ENCODE measurements at regions not wholly inside any gene's neighbourhood (a gene's known extent, or its start where the extent isn't known, plus 50 kb on each side); places are given as distances from the start of the nearest gene placed in this dataset.

DNA sequence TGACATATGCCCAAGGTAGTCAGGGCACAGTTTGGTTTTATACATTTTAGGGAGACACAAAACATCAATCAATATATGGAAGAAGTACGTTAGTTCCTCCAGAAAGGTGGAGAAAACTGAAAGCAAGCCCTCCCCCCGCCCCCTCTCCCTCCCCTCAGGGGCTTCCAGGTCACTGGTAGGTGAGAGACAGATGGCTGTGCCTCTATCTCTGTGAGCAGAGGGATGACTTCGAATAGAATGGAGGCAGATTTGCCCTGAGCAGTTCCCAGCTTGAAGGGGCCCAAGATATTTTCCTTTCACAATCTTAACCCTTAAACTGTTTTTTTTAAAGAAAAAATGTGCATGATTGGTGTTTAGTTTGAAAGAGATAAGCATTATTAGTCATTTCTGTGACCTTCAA is 114.0 kb downstream of the PCDH10 start:
- ATAC-seq = no peak
- no peak overlapping the region for H3K4me2 ChIP-seq (ENCODE audit: low read length)
- BruUV-seq (replicated peaks) = no TSS peak
- H3K4me1 ChIP-seq (ENCODE audit: insufficient read depth, low read length) = no peaks in the 10 kb centered on the region
- no peak overlapping the region for H3K27ac ChIP-seq (ENCODE audit: low read length)
- ChIA-PET POLR2A (ENCODE audit: unreplicated experiment) (no interaction called here), CTCF (no interaction called here)
- no peaks in the 10 kb centered on the region for H3K36me3 ChIP-seq (ENCODE audit: low read depth, low read length)
- no peaks in the 10 kb centered on the region for H3K79me2 ChIP-seq (ENCODE audit: low read length)
- TF ChIP-seq, protein P1, sequence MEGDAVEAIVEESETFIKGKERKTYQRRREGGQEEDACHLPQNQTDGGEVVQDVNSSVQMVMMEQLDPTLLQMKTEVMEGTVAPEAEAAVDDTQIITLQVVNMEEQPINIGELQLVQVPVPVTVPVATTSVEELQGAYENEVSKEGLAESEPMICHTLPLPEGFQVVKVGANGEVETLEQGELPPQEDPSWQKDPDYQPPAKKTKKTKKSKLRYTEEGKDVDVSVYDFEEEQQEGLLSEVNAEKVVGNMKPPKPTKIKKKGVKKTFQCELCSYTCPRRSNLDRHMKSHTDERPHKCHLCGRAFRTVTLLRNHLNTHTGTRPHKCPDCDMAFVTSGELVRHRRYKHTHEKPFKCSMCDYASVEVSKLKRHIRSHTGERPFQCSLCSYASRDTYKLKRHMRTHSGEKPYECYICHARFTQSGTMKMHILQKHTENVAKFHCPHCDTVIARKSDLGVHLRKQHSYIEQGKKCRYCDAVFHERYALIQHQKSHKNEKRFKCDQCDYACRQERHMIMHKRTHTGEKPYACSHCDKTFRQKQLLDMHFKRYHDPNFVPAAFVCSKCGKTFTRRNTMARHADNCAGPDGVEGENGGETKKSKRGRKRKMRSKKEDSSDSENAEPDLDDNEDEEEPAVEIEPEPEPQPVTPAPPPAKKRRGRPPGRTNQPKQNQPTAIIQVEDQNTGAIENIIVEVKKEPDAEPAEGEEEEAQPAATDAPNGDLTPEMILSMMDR (conservative IDR thresholded peaks at IDR 0.05; ENCODE audit: low read depth, low read length) = no peak
- TF ChIP-seq EZH2 (IDR thresholded peaks at IDR 0.05; ENCODE audit: low read length, unreplicated experiment) (no peak), EZH2phosphoT487 (IDR thresholded peaks at IDR 0.05; ENCODE audit: borderline replicate concordance, low read length) (no peak)
- no peaks in the 10 kb centered on the region for H4K20me1 ChIP-seq (ENCODE audit: low read length)
- intact Hi-C loops (cut with micrococcal nuclease) = no loop called here
- no peak for DNase-seq
- H3K9me2 ChIP-seq (replicated peaks; ENCODE audit: low read length) = no peaks in the 10 kb centered on the region
- no peaks in the 10 kb centered on the region for H3K27me3 ChIP-seq (ENCODE audit: low read length)
- H3K9me3 ChIP-seq (ENCODE audit: low read length) = no peaks in the 10 kb centered on the region
- H3K9ac ChIP-seq (ENCODE audit: low read length) = no peak overlapping the region
- no peaks in the 10 kb centered on the region for H3F3A ChIP-seq (ENCODE audit: low read length, unreplicated experiment)
- no peak overlapping the region for H2AFZ ChIP-seq (ENCODE audit: low read length)
- no peak overlapping the region for H3K4me3 ChIP-seq (ENCODE audit: low read length)

DNA sequence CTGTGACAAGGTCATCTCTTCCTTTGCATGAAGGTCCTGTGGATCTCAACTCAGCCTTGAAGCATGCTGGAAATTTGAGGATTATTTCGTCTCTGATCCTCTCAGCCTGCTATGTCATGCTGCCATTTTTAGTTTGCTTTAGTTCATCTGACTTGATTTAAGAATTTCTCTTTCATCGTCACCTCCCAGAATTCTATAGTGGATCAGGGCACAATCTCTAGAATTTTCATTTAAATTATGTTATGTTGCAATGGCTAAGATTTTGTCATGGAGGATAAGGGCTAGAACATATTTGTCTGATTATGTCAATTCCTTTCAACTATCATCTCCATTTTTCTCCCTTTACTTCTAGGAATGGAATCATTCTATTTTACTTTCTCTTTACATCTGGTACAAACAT is 98.8 kb downstream of the PCDH10 start:
- H3K9me3 ChIP-seq (ENCODE audit: low read length) = no peaks in the 10 kb centered on the region
- no peaks in the 10 kb centered on the region for H3F3A ChIP-seq (ENCODE audit: low read length, unreplicated experiment)
- TF ChIP-seq, protein P1 (conservative IDR thresholded peaks at IDR 0.05; ENCODE audit: low read depth, low read length) = no peak
- TF ChIP-seq EZH2 (IDR thresholded peaks at IDR 0.05; ENCODE audit: low read length, unreplicated experiment) (no peak), EZH2phosphoT487 (IDR thresholded peaks at IDR 0.05; ENCODE audit: borderline replicate concordance, low read length) (no peak)
- no peaks in the 10 kb centered on the region for H4K20me1 ChIP-seq (ENCODE audit: low read length)
- no peak overlapping the region for H3K27ac ChIP-seq (ENCODE audit: low read length)
- intact Hi-C loops (cut with micrococcal nuclease) = no loop called here
- no peaks in the 10 kb centered on the region for H3K9me2 ChIP-seq (replicated peaks; ENCODE audit: low read length)
- no peak overlapping the region for H2AFZ ChIP-seq (ENCODE audit: low read length)
- no peaks in the 10 kb centered on the region for H3K27me3 ChIP-seq (ENCODE audit: low read length)
- no peaks in the 10 kb centered on the region for H3K4me1 ChIP-seq (ENCODE audit: insufficient read depth, low read length)
- BruUV-seq (replicated peaks) = no TSS peak
- no peak overlapping the region for H3K9ac ChIP-seq (ENCODE audit: low read length)
- ATAC-seq = no peak
- no peak overlapping the region for H3K4me2 ChIP-seq (ENCODE audit: low read length)
- no peak for DNase-seq
- POLR2A ChIA-PET (ENCODE audit: unreplicated experiment) = no interaction called here
- no peak overlapping the region for H3K4me3 ChIP-seq (ENCODE audit: low read length)
- H3K36me3 ChIP-seq (ENCODE audit: low read depth, low read length) = no peaks in the 10 kb centered on the region
- CTCF ChIA-PET = no interaction called here
- no peaks in the 10 kb centered on the region for H3K79me2 ChIP-seq (ENCODE audit: low read length)

DNA sequence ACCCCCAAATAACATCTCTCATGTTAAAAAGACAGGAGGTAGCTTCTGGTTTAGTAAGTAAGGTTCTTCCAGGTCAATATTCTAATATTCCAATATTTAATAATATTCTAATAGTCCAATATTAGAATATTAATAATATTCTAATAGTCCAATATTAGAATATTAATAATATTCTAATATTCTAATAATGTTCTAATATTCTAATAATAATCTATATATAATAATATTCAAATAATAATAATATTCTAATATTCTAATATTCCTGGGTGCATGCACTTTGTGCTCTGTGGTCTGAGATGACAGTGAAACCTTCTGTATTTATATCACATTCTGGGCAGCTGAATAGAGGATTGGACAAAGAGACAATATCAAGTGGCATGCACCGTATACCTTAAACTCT is 96.1 kb downstream of the PCDH10 start:
- Histone ChIP-seq H3K27ac (ENCODE audit: low read length) (no peak overlapping the region), H3K27me3 (ENCODE audit: low read length) (no peaks in the 10 kb centered on the region), H3K4me2 (ENCODE audit: low read length) (no peak overlapping the region), H3K4me1 (ENCODE audit: insufficient read depth, low read length) (no peaks in the 10 kb centered on the region), H3F3A (ENCODE audit: low read length, unreplicated experiment) (no peaks in the 10 kb centered on the region), H3K9ac (ENCODE audit: low read length) (no peak overlapping the region), H3K36me3 (ENCODE audit: low read depth, low read length) (no peaks in the 10 kb centered on the region), H3K9me3 (ENCODE audit: low read length) (no peaks in the 10 kb centered on the region), H3K9me2 (replicated peaks; ENCODE audit: low read length) (no peaks in the 10 kb centered on the region), H2AFZ (ENCODE audit: low read length) (no peak overlapping the region), H4K20me1 (ENCODE audit: low read length) (no peaks in the 10 kb centered on the region), H3K79me2 (ENCODE audit: low read length) (no peaks in the 10 kb centered on the region), H3K4me3 (ENCODE audit: low read length) (no peak overlapping the region)
- DNase-seq (no peak), ATAC-seq (no peak)
- ChIA-PET POLR2A (ENCODE audit: unreplicated experiment) (no interaction called here), CTCF (no interaction called here)
- intact Hi-C loops (cut with micrococcal nuclease) = no loop called here
- TF ChIP-seq EZH2phosphoT487 (IDR thresholded peaks at IDR 0.05; ENCODE audit: borderline replicate concordance, low read length) = no peak
- TF ChIP-seq, protein P1 (conservative IDR thresholded peaks at IDR 0.05; ENCODE audit: low read depth, low read length) = no peak
- no TSS peak for BruUV-seq (replicated peaks)

All from PC-3 (cell line).